HEK293 (cell line): ENCODE measurements at regions not wholly inside any gene's neighbourhood (a gene's known extent, or its start where the extent isn't known, plus 50 kb on each side); places are given as distances from the start of the nearest gene placed in this dataset.

Experiments used
- CTCF ChIA-PET: fragments of 350-600 bp; formaldehyde crosslinking; extraction: SDS; loops from one replicate; lab custom pipeline; 2021; ENCODE audit warnings: antibody characterized with exemption; lab: Yijun Ruan, JAX
- POLR2A ChIA-PET: fragments of 300-600 bp; formaldehyde crosslinking; extraction: SDS; loops from one replicate; lab custom pipeline; 2020; ENCODE audit warnings: antibody characterized with exemption, inconsistent platforms; lab: Yijun Ruan, JAX
- H3K27ac ChIP-seq: fragments of 200-500 bp; sonication (Bioruptor generic); 2 replicates; pipeline ENCODE4 v1.5.1; 2014; ENCODE audit warnings: low read depth, low read length, control low read depth, inconsistent platforms; ENCODE audit errors: extremely low read depth
- H3K36me3 ChIP-seq, 2 experiments: fragments of 200-500 bp in 1 of 2; sonication (Bioruptor generic) in 1 of 2; 1 replicate in 1 of 2; 2 replicates in 1 of 2; pipeline ENCODE4 v1.5.1; 2014 to 2017; ENCODE audit warnings: inconsistent platforms in 2 of 2, low read length in 2 of 2; ENCODE audit not compliant: control insufficient read depth in 2 of 2, insufficient read depth in 1 of 2
- H3K4me1 ChIP-seq: fragments of 200-500 bp; sonication (Bioruptor generic); 2 replicates; pipeline ENCODE4 v1.5.1; 2014; ENCODE audit warnings: mild to moderate bottlenecking, low read length, inconsistent platforms; ENCODE audit not compliant: control insufficient read depth, insufficient read depth
- H3K4me3 ChIP-seq: 2 replicates; pipeline ENCODE4 v1.5.1; 2011; ENCODE audit warnings: low read depth, mild to moderate bottlenecking, control low read depth, low read length, moderate library complexity
- H3K9me3 ChIP-seq: fragments of 200-500 bp; sonication (Bioruptor generic); 2 replicates; pipeline ENCODE4 v1.5.1; 2014; ENCODE audit warnings: low read depth, low read length, inconsistent platforms; ENCODE audit not compliant: control insufficient read depth, insufficient read depth
- AEBP2 ChIP-seq: fragments of 450-650 bp; formaldehyde crosslinking; IDR thresholded peaks from 2 replicates; pipeline ENCODE4 v1.5.1; 2016; ENCODE audit warnings: missing biosample characterization, missing genetic modification characterization, borderline replicate concordance
- SCRT1 ChIP-seq: fragments of 450-650 bp; formaldehyde crosslinking; IDR thresholded peaks from 2 replicates; pipeline ENCODE4 v1.5.1; 2016; ENCODE audit warnings: missing biosample characterization, missing genetic modification characterization, borderline replicate concordance
- SCRT2 ChIP-seq: fragments of 450-650 bp; formaldehyde crosslinking; IDR thresholded peaks from 2 replicates; pipeline ENCODE4 v1.5.1; 2016; ENCODE audit warnings: missing biosample characterization, missing genetic modification characterization
- SP2 ChIP-seq: fragments of 450-650 bp; formaldehyde crosslinking; IDR thresholded peaks from 2 replicates; pipeline ENCODE4 v1.5.1; 2016; ENCODE audit warnings: missing biosample characterization, missing genetic modification characterization
- ZBTB11 ChIP-seq: fragments of 450-650 bp; formaldehyde crosslinking; conservative IDR thresholded peaks from 2 replicates; pipeline ENCODE4 v1.5.1; 2016; ENCODE audit warnings: low read depth, missing biosample characterization, missing genetic modification characterization
- ZBTB17 ChIP-seq: fragments of 450-650 bp; formaldehyde crosslinking; IDR thresholded peaks from 2 replicates; pipeline ENCODE4 v1.5.1; 2016; ENCODE audit warnings: missing biosample characterization, missing genetic modification characterization
- ZNF19 ChIP-seq: fragments of 450-650 bp; formaldehyde crosslinking; IDR thresholded peaks from 2 replicates; pipeline ENCODE4; 2016; ENCODE audit warnings: missing biosample characterization, missing genetic modification characterization, low read depth
- ZNF280D ChIP-seq: fragments of 450-650 bp; formaldehyde crosslinking; IDR thresholded peaks from 2 replicates; pipeline ENCODE4 v1.5.1; 2016; ENCODE audit warnings: missing biosample characterization, missing genetic modification characterization
- ZNF398 ChIP-seq: fragments of 450-650 bp; formaldehyde crosslinking; IDR thresholded peaks from 2 replicates; pipeline ENCODE4 v1.5.1; 2017; ENCODE audit warnings: missing biosample characterization, missing genetic modification characterization
- ZNF433 ChIP-seq: fragments of 450-650 bp; formaldehyde crosslinking; IDR thresholded peaks from 2 replicates; pipeline ENCODE4 v1.5.1; 2016; ENCODE audit warnings: missing biosample characterization, missing genetic modification characterization, low read depth
- ZNF585B ChIP-seq: fragments of 450-650 bp; formaldehyde crosslinking; IDR thresholded peaks from 2 replicates; pipeline ENCODE4 v1.5.1; 2016; ENCODE audit warnings: missing biosample characterization, missing genetic modification characterization
- ZNF626 ChIP-seq: fragments of 450-650 bp; sonication (Bioruptor Pico); formaldehyde crosslinking; IDR thresholded peaks from 2 replicates; pipeline ENCODE4 v1.5.1; 2018; ENCODE audit warnings: missing biosample characterization, missing genetic modification characterization, inconsistent platforms

- POLR2A ChIA-PET = interaction anchor here (1.2 kb wide), 1 partner anchor 12 kb away, joined by 3 read pairs; no protein-coding TSS in a partner anchor
- H3K27ac ChIP-seq = no peak overlapping the region
- H3K9me3 ChIP-seq = no peaks in the 10 kb centered on the region
- CTCF ChIA-PET = interaction anchor here (2.5 kb wide), 1 partner anchor 14 kb away, joined by 8 read pairs; no protein-coding TSS in a partner anchor
- H3K4me3 ChIP-seq = no peak overlapping the region
- TF ChIP-seq SCRT2 (tag by site-specific recombination) (peak; percentile 76), ZBTB17 (tag by site-specific recombination) (no peak), SCRT1 (tag by site-specific recombination) (0 out of 2 replicates have a peak, but pooled peaks have one; percentile 13)
- no peaks in the 10 kb centered on the region for H3K4me1 ChIP-seq
- H3K36me3 ChIP-seq = no peaks in the 10 kb centered on the region
Observed at GRCh38 chr6:27766405-27766804, 145.8 kb downstream of the OR2B2 start.

GRCh38 chr6:27765028-27765590 is 147.1 kb downstream of the OR2B2 start:
- no peak overlapping the region for H3K27ac ChIP-seq
- CTCF ChIA-PET = interaction anchor here (2.5 kb wide), 1 partner anchor 13 kb away, joined by 8 read pairs; no protein-coding TSS in a partner anchor

More at GRCh38 chr6:27765028-27765590, 147.1 kb downstream of the OR2B2 start:
- H3K36me3 ChIP-seq = no peaks in the 10 kb centered on the region
- H3K4me3 ChIP-seq = no peak overlapping the region
- no peaks in the 10 kb centered on the region for H3K4me1 ChIP-seq
- POLR2A ChIA-PET = interaction anchor here (1.2 kb wide), 1 partner anchor 11 kb away, joined by 3 read pairs; no protein-coding TSS in a partner anchor
- H3K9me3 ChIP-seq = no peaks in the 10 kb centered on the region
- TF ChIP-seq AEBP2 (tag by site-specific recombination) (no peak), SP2 (tag by site-specific recombination) (no peak), ZNF626 (tag by site-specific recombination) (no peak), ZNF19 (tag by site-specific recombination) (no peak), ZNF433 (tag by site-specific recombination) (no peak), ZNF280D (tag by site-specific recombination) (no peak), ZNF585B (tag by site-specific recombination) (no peak), ZBTB11 (tag by site-specific recombination) (no peak), ZNF398 (tag by site-specific recombination) (no peak)
